ENCODE measurements at regions not wholly inside any gene's neighbourhood (a gene's known extent, or its start where the extent isn't known, plus 50 kb on each side); places are given as distances from the start of the nearest gene placed in this dataset.

GRCh38 chr18:71018816-71019215 is 730.0 kb downstream of the SOCS6 start:
- intact Hi-C loops (cut with micrococcal nuclease; ENCODE audit: unreplicated experiment) (no loop called here), in situ Hi-C loops (cut with HindIII; ENCODE audit: low pct_unique_long_range_greater_than_20kb, low sequenced_read_pairs) (no loop called here)
- no peak overlapping the region for H3K27ac ChIP-seq (ENCODE audit: low read length)
- no peak for ATAC-seq
- BruUV-seq (replicated peaks): no TSS peak
- no peaks in the 10 kb centered on the region for H3K36me3 ChIP-seq (ENCODE audit: control insufficient read depth, insufficient read depth, low read length)
- DNase-seq (ENCODE audit: low read depth, low spot score): no peak
- ChIA-PET CTCF (no interaction called here), POLR2A (no interaction called here)
- H3K27me3 ChIP-seq (ENCODE audit: control insufficient read depth, insufficient read depth, low read length): no peaks in the 10 kb centered on the region
- TF ChIP-seq CTCF (IDR thresholded peaks at IDR 0.05): no peak
- no peak for TF ChIP-seq TCF7L2 (IDR thresholded peaks at IDR 0.05; ENCODE audit: low read depth, low read length)
- TF ChIP-seq POLR2AphosphoS5 (IDR thresholded peaks at IDR 0.05; ENCODE audit: low read depth, low read length): no peak
- TF ChIP-seq SIN3A (IDR thresholded peaks at IDR 0.05; ENCODE audit: borderline replicate concordance, insufficient read depth, low read depth, low read length): no peak
- no peak for TF ChIP-seq REST (IDR thresholded peaks at IDR 0.05; ENCODE audit: insufficient read depth in 1 of 2, low read depth in 2 of 2, low read length in 1 of 2)
- no peak overlapping the region for H3K4me3 ChIP-seq (ENCODE audit: low read depth in 2 of 2, low read length in 2 of 2)
- no peaks in the 10 kb centered on the region for H3K9me3 ChIP-seq (ENCODE audit: control insufficient read depth, insufficient read depth, low read depth, low read length)
- no peaks in the 10 kb centered on the region for H3K4me1 ChIP-seq (ENCODE audit: control insufficient read depth, insufficient read depth, low read length)

GRCh38 chr18:71012789-71013188 is 723.9 kb downstream of the SOCS6 start:
- intact Hi-C loops (cut with micrococcal nuclease; ENCODE audit: unreplicated experiment): no loop called here
- ATAC-seq: no peak
- H3K27ac ChIP-seq (ENCODE audit: low read length): no peak overlapping the region
- in situ Hi-C loops (cut with HindIII; ENCODE audit: low pct_unique_long_range_greater_than_20kb, low sequenced_read_pairs): no loop called here
- no peak for TF ChIP-seq TCF7L2 (IDR thresholded peaks at IDR 0.05; ENCODE audit: low read depth, low read length)
- no peak for TF ChIP-seq REST (IDR thresholded peaks at IDR 0.05; ENCODE audit: insufficient read depth in 1 of 2, low read depth in 2 of 2, low read length in 1 of 2)
- TF ChIP-seq POLR2AphosphoS5 (IDR thresholded peaks at IDR 0.05; ENCODE audit: low read depth, low read length): no peak
- no peak for TF ChIP-seq SIN3A (IDR thresholded peaks at IDR 0.05; ENCODE audit: borderline replicate concordance, insufficient read depth, low read depth, low read length)
- no peak for TF ChIP-seq CTCF (IDR thresholded peaks at IDR 0.05)
- ChIA-PET CTCF (no interaction called here), POLR2A (no interaction called here)
- no peak overlapping the region for H3K4me3 ChIP-seq (ENCODE audit: low read depth in 2 of 2, low read length in 2 of 2)
- H3K36me3 ChIP-seq (ENCODE audit: control insufficient read depth, insufficient read depth, low read length): no peaks in the 10 kb centered on the region; the same call in 1 of the 2 replicates
- H3K4me1 ChIP-seq (ENCODE audit: control insufficient read depth, insufficient read depth, low read length): no peaks in the 10 kb centered on the region
- H3K27me3 ChIP-seq (ENCODE audit: control insufficient read depth, insufficient read depth, low read length): no peaks in the 10 kb centered on the region
- no TSS peak for BruUV-seq (replicated peaks)
- DNase-seq (ENCODE audit: low read depth, low spot score): no peak
- H3K9me3 ChIP-seq (ENCODE audit: control insufficient read depth, insufficient read depth, low read depth, low read length): no peaks in the 10 kb centered on the region
